Stomach (tissue), 8 donors: ENCODE measurements at regions not wholly inside any gene's neighbourhood (a gene's known extent, or its start where the extent isn't known, plus 50 kb on each side); places are given as distances from the start of the nearest gene placed in this dataset.

Experiments
- DNase-seq, 2 donors: peaks; one replicate each; pipeline versions ENCODE4 v3.0.0 to v3.0.0-alpha.2; 2013 to 2019
- H3K27ac ChIP-seq, 5 donors: fragments of 200-600 bp in 4 of 5; sonication (generic) in 4 of 5; one replicate each; pipeline ENCODE4 v1.5.1; 2013 to 2019; ENCODE audit warnings: mild to moderate bottlenecking in 1 of 5, moderate library complexity in 1 of 5
- H3K27me3 ChIP-seq, 3 donors: fragments of 200-600 bp; sonication (generic); one replicate each; pipeline ENCODE4 v1.5.1; 2017 to 2019; ENCODE audit warnings: mixed run types in 1 of 3
- H3K36me3 ChIP-seq, 4 donors: fragments of 200-600 bp; sonication (generic); 1 replicate in 3 of 4; 2 replicates in 1 of 4; pipeline ENCODE4 v1.5.1; 2016 to 2019
- H3K4me1 ChIP-seq, 4 donors: fragments of 200-600 bp; sonication (generic); one replicate each; pipeline ENCODE4 v1.5.1; 2016 to 2019
- H3K4me3 ChIP-seq, 4 donors: fragments of 200-600 bp; sonication (generic) in 3 of 4; one replicate each; pipeline ENCODE4 v1.5.1; 2016 to 2019; ENCODE audit warnings: mild to moderate bottlenecking in 1 of 4
- H3K9me3 ChIP-seq, 4 donors: fragments of 200-600 bp; sonication (generic); one replicate each; pipeline ENCODE4 v1.5.1; 2016 to 2019
- EP300 ChIP-seq: sonication (generic); formaldehyde crosslinking; IDR thresholded peaks from one replicate; pipeline ENCODE4 v1.6.1; 2017; ENCODE audit warnings: antibody characterized with exemption
- POLR2A ChIP-seq, 4 donors: fragments of 450-650 bp; IDR thresholded peaks; one replicate each; pipeline ENCODE4 v1.6.1; 2016; ENCODE audit warnings: antibody characterized with exemption in 4 of 4, control low read depth in 2 of 4, mild to moderate bottlenecking in 1 of 4, moderate library complexity in 1 of 4
- POLR2AphosphoS5 ChIP-seq, 3 donors: sonication (generic); formaldehyde crosslinking; IDR thresholded peaks; one replicate each; pipeline ENCODE4 v1.6.1; 2016; ENCODE audit warnings: antibody characterized with exemption in 3 of 3
- WGBS, 5 donors: extraction: QIAGEN DNeasy Blood & Tissue Kit in 3 of 5; methylation state at CpG; one replicate each; pipeline versions ENCODE4 v1.1.5 to v1.1.7; 2013 to 2018; 5-methylcytosine and 5-hydroxymethylcytosine counted together
- intact Hi-C: fragments of 100-400 bp; cut with DNase I; formaldehyde crosslinking; loops from one replicate; pipeline ENCODE4 v1.15.1; 2023; ENCODE audit warnings: low total_unique reads
- TF ChIP-seq, protein P1 (sequence below), 7 experiments: fragments of 450-650 bp in 4 of 7; fragments of 200-600 bp in 3 of 7; sonication (generic) in 3 of 7; IDR thresholded peaks; one replicate each; pipeline ENCODE4 v1.5.1; 2016 to 2019; ENCODE audit warnings: antibody characterized with exemption in 7 of 7, control low read depth in 2 of 7, mild to moderate bottlenecking in 1 of 7
- donor health status: healthy with polysubstance abuse.
- donor health status: Bipolar disorder and iron deficiency.
- donor health status: healthy.

GRCh38 chr13:72005455-72005854 lies 138.5 kb upstream of the DACH1 start:
- Histone ChIP-seq H3K4me1 (no peaks in the 10 kb centered on the region), H3K36me3 (no peaks in the 10 kb centered on the region), H3K27ac (no peak overlapping the region), H3K27me3 (no peaks in the 10 kb centered on the region), H3K4me3 (no peak overlapping the region), H3K9me3 (peaks cover 0 to 4% (median 0%) of the 10 kb centered on the region in 4 donors)
- TF ChIP-seq, protein P1, sequence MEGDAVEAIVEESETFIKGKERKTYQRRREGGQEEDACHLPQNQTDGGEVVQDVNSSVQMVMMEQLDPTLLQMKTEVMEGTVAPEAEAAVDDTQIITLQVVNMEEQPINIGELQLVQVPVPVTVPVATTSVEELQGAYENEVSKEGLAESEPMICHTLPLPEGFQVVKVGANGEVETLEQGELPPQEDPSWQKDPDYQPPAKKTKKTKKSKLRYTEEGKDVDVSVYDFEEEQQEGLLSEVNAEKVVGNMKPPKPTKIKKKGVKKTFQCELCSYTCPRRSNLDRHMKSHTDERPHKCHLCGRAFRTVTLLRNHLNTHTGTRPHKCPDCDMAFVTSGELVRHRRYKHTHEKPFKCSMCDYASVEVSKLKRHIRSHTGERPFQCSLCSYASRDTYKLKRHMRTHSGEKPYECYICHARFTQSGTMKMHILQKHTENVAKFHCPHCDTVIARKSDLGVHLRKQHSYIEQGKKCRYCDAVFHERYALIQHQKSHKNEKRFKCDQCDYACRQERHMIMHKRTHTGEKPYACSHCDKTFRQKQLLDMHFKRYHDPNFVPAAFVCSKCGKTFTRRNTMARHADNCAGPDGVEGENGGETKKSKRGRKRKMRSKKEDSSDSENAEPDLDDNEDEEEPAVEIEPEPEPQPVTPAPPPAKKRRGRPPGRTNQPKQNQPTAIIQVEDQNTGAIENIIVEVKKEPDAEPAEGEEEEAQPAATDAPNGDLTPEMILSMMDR (IDR thresholded peaks at IDR 0.05): no peak
- no peak for TF ChIP-seq POLR2AphosphoS5 (IDR thresholded peaks at IDR 0.05)
- TF ChIP-seq EP300: no peak
- TF ChIP-seq POLR2A (IDR thresholded peaks at IDR 0.05): no peak
- no peak for DNase-seq
- intact Hi-C loops: no loop called here

DNA sequence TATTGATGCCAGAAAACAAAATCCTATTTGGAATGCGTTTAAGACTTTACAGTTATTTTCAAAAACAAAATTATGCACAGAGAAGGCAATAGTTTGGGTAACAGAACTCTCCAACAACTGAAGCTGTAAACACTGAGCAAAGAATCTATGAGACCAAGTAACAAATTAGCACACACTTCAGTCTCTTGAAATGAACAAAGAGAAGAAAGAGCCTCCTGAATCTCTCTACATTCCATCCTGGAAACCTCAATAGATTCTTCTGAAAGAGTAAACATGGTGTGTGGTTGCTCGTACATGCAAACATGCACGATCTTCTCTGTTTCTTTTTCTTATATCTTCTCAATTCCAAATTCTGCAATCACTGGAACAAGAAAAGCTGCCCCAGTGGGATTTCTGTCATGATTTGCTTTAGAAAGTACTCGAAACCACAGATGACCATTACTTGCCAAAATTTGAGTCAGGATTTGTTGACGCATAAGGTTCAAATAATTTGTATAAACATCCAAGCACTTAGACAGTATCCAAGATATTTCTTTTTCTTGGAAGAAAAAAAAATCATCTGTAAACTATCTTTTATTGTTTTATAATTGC lies 137.9 kb upstream of the DACH1 start:
- Histone ChIP-seq H3K27ac (no peak overlapping the region), H3K36me3 (no peaks in the 10 kb centered on the region), H3K4me1 (no peaks in the 10 kb centered on the region), H3K4me3 (no peak overlapping the region), H3K27me3 (no peaks in the 10 kb centered on the region), H3K9me3 (peaks cover 0 to 4% (median 0%) of the 10 kb centered on the region in 4 donors)
- TF ChIP-seq POLR2A (IDR thresholded peaks at IDR 0.05): no peak
- TF ChIP-seq, protein P1 (IDR thresholded peaks at IDR 0.05): no peak
- no peak for TF ChIP-seq POLR2AphosphoS5 (IDR thresholded peaks at IDR 0.05)
- TF ChIP-seq EP300: no peak
- intact Hi-C loops: no loop called here
- WGBS, 5 donors: 44 to 53% (median 52%) methylated on average over 5 of the region's 5 CpGs
- DNase-seq: peak in 1 of 2 donors; percentile 32

- H3K9me3 ChIP-seq: peaks cover 0 to 4% (median 0%) of the 10 kb centered on the region in 4 donors
- DNase-seq: peak in 1 of 2 donors; percentile 12
- no peaks in the 10 kb centered on the region for H3K4me1 ChIP-seq
- no peak overlapping the region for H3K4me3 ChIP-seq
- H3K36me3 ChIP-seq: no peaks in the 10 kb centered on the region
- TF ChIP-seq EP300: no peak
- TF ChIP-seq, protein P1 (IDR thresholded peaks at IDR 0.05): no peak
- TF ChIP-seq POLR2A (IDR thresholded peaks at IDR 0.05): no peak
- TF ChIP-seq POLR2AphosphoS5 (IDR thresholded peaks at IDR 0.05): no peak
- no peaks in the 10 kb centered on the region for H3K27me3 ChIP-seq
- intact Hi-C loops: no loop called here
- H3K27ac ChIP-seq: no peak overlapping the region
- 41 to 71% (median 52%) methylated on average over 3 of the region's 3 CpGs for WGBS, 5 donors
Measured at GRCh38 chr13:72004246-72004645, 137.2 kb upstream of the DACH1 start.

- no peak overlapping the region for H3K4me3 ChIP-seq
- TF ChIP-seq POLR2AphosphoS5 (IDR thresholded peaks at IDR 0.05) (no peak), POLR2A (IDR thresholded peaks at IDR 0.05) (no peak), EP300 (no peak)
- TF ChIP-seq, protein P1 (IDR thresholded peaks at IDR 0.05): no peak
- no peaks in the 10 kb centered on the region for H3K36me3 ChIP-seq
- no peak overlapping the region for H3K27ac ChIP-seq
- no peaks in the 10 kb centered on the region for H3K4me1 ChIP-seq
- DNase-seq: no peak
- intact Hi-C loops: no loop called here
- no peaks in the 10 kb centered on the region for H3K27me3 ChIP-seq
- peaks cover 0 to 9% (median 0%) of the 10 kb centered on the region in 4 donors for H3K9me3 ChIP-seq
Measured at GRCh38 chr13:71998223-71998622, 131.2 kb upstream of the DACH1 start.
